ENCODE measurements at regions not wholly inside any gene's neighbourhood (a gene's known extent, or its start where the extent isn't known, plus 50 kb on each side); places are given as distances from the start of the nearest gene placed in this dataset.
"Not testable (repeated sequence)": the region's sequence is repeated elsewhere in the genome, so short reads cannot be mapped to it uniquely, and the experiment has no call there.

DNA sequence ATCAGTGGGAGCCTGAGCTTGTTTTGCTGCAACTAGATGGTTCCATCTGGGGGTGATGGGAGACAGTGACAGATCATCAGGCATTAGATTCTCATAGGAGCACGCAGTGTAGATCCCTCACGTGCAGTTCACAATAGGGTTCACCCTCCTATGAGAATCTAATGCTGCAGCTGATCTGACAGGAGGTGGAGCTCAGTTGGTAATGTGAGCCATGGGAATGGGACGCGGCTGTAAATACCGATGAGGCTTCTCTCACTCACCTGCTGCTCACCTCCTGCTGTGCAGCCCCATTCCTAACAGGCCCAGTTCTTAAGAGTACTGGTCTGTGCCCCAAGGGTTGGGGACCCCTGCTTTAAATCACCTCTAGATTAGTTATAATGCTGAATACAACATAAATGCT is 137.5 kb upstream of the PLEKHM1 start:
- Histone ChIP-seq H3K27me3 (ENCODE audit: insufficient read depth, low read length) (no peaks in the 10 kb centered on the region), H3K79me2 (ENCODE audit: control insufficient read depth, insufficient read depth, low read length, unreplicated experiment) (no peaks in the 10 kb centered on the region), H2AFZ (ENCODE audit: low read length, unreplicated experiment) (no peak overlapping the region), H3K36me3 (ENCODE audit: insufficient read depth, low read length) (no peaks in the 10 kb centered on the region), H3K4me1 (ENCODE audit: control insufficient read depth, insufficient read depth, low read length, unreplicated experiment) (no peaks in the 10 kb centered on the region), H3K4me3 (ENCODE audit: low read depth, low read length) (no peak overlapping the region), H3K27ac (ENCODE audit: low read depth, low read length) (no peak overlapping the region)

DNA sequence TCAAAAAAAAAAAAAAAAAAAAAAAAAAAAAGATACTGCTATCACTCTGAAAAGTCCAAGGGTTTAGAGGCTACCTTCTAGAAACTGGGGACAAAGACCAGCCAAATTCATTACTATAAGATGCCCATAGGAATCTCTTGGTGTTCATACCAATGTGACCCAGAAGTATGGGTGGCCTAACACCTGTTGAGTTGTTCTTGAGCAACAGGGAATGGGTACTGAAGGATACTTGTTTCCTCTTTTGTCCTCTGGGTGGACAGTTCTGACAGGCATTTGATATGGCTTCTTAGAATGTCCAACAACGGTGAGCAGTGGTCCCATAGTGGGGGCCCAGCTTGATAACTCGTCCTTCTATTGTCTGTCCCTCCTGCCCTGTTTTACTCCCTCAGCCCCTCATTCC is 141.4 kb upstream of the PLEKHM1 start:
- Histone ChIP-seq H3K4me1 (ENCODE audit: control insufficient read depth, insufficient read depth, low read length, unreplicated experiment) (no peaks in the 10 kb centered on the region), H3K4me3 (ENCODE audit: low read depth, low read length) (no peak overlapping the region), H3K79me2 (ENCODE audit: control insufficient read depth, insufficient read depth, low read length, unreplicated experiment) (no peaks in the 10 kb centered on the region), H3K27ac (ENCODE audit: low read depth, low read length) (no peak overlapping the region), H3K27me3 (ENCODE audit: insufficient read depth, low read length) (no peaks in the 10 kb centered on the region), H3K36me3 (ENCODE audit: insufficient read depth, low read length) (no peaks in the 10 kb centered on the region), H2AFZ (ENCODE audit: low read length, unreplicated experiment) (no peak overlapping the region)

DNA sequence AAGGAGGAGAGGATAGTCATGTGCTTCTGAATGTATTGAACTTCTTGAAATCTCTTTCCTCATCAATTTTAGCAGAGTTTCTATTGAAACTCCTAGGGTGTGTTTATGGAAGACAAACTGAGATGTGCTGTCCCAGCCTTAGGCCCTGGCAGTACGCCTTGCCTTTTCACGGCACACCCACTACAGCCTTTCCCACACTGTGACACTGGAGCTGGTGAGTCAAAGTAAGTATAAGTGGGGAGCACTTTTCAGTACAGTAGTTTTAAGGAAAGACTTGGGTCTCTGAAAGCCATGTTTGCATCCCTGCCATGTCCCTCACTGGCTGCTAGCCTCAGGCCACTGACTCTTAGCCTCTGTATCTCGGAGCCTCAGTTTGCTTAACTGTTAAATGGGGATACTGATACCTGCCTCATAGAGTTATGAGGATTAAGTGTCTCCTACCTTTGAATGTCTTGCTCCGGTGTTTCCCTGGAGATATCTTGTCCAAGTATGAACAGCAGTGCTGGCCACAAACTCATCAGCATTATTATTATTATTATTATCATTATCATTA is 144.7 kb upstream of the CRHR1 start:
- Histone ChIP-seq H3K27me3 (ENCODE audit: insufficient read depth, low read length) (peaks cover 14% of the 10 kb centered on the region), H2AFZ (ENCODE audit: low read length, unreplicated experiment) (no peak overlapping the region), H3K27ac (ENCODE audit: low read depth, low read length) (no peak overlapping the region), H3K79me2 (ENCODE audit: control insufficient read depth, insufficient read depth, low read length, unreplicated experiment) (no peaks in the 10 kb centered on the region), H3K4me3 (ENCODE audit: low read depth, low read length) (no peak overlapping the region), H3K4me1 (ENCODE audit: control insufficient read depth, insufficient read depth, low read length, unreplicated experiment) (no peaks in the 10 kb centered on the region), H3K36me3 (ENCODE audit: insufficient read depth, low read length) (no peaks in the 10 kb centered on the region)

DNA sequence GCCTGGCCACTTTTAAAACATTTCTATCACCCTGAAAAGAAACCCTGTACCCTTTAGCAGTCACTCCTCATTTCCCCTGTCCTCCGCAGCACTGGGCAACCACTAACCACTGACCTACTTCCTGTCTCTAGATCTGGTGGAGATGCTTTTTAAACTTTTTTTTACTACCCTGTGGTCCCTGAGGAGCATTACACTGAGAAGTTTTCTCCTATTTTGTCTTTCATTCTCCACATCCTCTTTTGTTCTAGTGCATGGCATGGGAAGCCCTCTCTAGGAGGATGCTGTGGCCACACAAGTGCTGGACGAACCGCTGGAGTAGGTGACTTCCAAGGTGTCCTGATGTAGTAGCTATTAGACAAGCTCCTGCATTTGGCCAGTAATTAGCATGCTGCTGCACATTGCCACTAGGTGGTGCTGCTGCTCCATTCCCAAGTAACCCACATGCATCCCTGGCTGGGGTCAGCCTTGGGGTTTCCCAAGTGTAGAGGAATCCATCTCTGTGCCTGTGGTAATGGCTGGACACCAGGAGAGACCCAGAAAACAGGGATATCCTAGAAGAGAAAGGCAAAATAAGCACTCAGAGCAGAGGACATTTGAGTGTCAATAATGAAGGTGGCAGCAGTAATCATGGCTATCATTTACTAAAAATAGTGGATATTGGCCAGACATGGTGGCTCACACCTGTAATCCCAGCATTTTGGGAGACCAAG is 143.8 kb upstream of the CRHR1 start:
- H3K79me2 ChIP-seq (ENCODE audit: control insufficient read depth, insufficient read depth, low read length, unreplicated experiment) = no peaks in the 10 kb centered on the region
- peaks cover 21% of the 10 kb centered on the region for H3K27me3 ChIP-seq (ENCODE audit: insufficient read depth, low read length)
- H3K36me3 ChIP-seq (ENCODE audit: insufficient read depth, low read length) = no peaks in the 10 kb centered on the region
- no peak overlapping the region for H2AFZ ChIP-seq (ENCODE audit: low read length, unreplicated experiment)
- H3K27ac ChIP-seq (ENCODE audit: low read depth, low read length) = no peak overlapping the region
- H3K4me3 ChIP-seq (ENCODE audit: low read depth, low read length) = no peak overlapping the region
- H3K4me1 ChIP-seq (ENCODE audit: control insufficient read depth, insufficient read depth, low read length, unreplicated experiment) = no peaks in the 10 kb centered on the region

DNA sequence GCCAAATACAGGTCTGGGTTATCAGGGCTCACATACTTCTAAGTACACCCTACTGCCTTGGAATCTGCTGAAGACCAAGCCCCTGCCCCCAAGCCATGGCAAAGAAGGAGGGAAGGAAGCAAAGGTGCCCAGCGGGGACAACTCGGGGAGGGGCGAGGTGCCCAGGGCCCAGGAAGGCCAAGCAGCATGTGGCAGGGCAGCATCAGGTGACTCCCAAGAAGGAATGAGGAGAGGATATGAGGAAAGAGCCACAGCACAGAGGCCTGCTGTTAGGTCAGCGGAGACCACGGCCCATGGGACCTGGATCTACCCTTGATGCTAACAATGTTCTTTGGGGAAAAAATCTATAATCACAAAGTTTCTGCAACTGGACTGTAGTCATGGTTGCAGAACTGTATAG is 142.6 kb upstream of the CRHR1 start:
- no peaks in the 10 kb centered on the region for H3K4me1 ChIP-seq (ENCODE audit: control insufficient read depth, insufficient read depth, low read length, unreplicated experiment)
- H3K4me3 ChIP-seq (ENCODE audit: low read depth, low read length) = no peak overlapping the region
- peaks cover 33% of the 10 kb centered on the region for H3K27me3 ChIP-seq (ENCODE audit: insufficient read depth, low read length)
- H3K79me2 ChIP-seq (ENCODE audit: control insufficient read depth, insufficient read depth, low read length, unreplicated experiment) = no peaks in the 10 kb centered on the region
- H2AFZ ChIP-seq (ENCODE audit: low read length, unreplicated experiment) = no peak overlapping the region
- H3K27ac ChIP-seq (ENCODE audit: low read depth, low read length) = no peak overlapping the region
- no peaks in the 10 kb centered on the region for H3K36me3 ChIP-seq (ENCODE audit: insufficient read depth, low read length)

DNA sequence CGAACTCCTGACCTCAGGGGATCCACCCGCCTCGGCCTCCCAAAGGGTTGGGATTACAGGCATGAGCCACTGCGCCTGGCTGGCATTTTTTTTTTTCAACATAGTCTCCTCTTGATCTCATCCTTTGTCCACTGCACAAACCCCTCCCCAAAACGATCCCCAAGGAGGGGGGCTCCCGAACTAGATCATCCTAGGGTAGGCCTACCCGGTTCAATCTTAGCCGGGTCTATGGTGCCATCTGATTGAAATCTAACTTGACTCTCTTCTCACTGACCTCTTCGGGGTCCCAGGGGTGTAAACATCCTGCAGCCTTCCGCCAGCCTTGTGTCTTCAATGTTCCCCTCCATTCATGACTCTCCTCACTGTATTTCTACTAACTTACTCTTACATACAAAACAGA is 140.5 kb upstream of the CRHR1 start:
- Histone ChIP-seq H3K79me2 (ENCODE audit: control insufficient read depth, insufficient read depth, low read length, unreplicated experiment) (no peaks in the 10 kb centered on the region), H3K4me1 (ENCODE audit: control insufficient read depth, insufficient read depth, low read length, unreplicated experiment) (no peaks in the 10 kb centered on the region), H3K27me3 (ENCODE audit: insufficient read depth, low read length) (peaks cover 54% of the 10 kb centered on the region), H3K36me3 (ENCODE audit: insufficient read depth, low read length) (no peaks in the 10 kb centered on the region), H3K4me3 (ENCODE audit: low read depth, low read length) (no peak overlapping the region), H3K27ac (ENCODE audit: low read depth, low read length) (no peak overlapping the region), H2AFZ (ENCODE audit: low read length, unreplicated experiment) (no peak overlapping the region)

DNA sequence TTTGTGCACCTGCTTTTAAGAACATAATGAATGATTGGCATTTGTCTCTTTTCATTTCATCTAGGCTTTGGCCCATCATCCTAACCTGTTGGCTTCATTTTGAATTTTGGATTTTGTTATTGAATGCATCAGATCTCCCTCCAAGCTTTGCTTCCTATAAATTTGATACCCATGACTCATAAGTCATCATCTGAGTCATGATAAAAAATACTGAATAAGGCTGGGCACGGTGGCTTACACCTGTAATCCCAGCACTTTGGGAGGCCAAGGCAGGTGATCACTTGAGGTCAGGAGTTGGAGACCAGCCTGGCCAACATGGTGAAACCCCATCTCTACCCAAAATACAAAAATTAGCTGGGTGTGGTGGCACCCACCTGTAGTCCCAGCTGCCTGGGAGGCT is 139.5 kb upstream of the CRHR1 start:
- H3K79me2 ChIP-seq (ENCODE audit: control insufficient read depth, insufficient read depth, low read length, unreplicated experiment); H2AFZ ChIP-seq (ENCODE audit: low read length, unreplicated experiment); H3K27ac ChIP-seq (ENCODE audit: low read depth, low read length); H3K4me3 ChIP-seq (ENCODE audit: low read depth, low read length); H3K4me1 ChIP-seq (ENCODE audit: control insufficient read depth, insufficient read depth, low read length, unreplicated experiment); H3K36me3 ChIP-seq (ENCODE audit: insufficient read depth, low read length): not testable (repeated sequence)
- H3K27me3 ChIP-seq (ENCODE audit: insufficient read depth, low read length) = peaks cover 64% of the 10 kb centered on the region

DNA sequence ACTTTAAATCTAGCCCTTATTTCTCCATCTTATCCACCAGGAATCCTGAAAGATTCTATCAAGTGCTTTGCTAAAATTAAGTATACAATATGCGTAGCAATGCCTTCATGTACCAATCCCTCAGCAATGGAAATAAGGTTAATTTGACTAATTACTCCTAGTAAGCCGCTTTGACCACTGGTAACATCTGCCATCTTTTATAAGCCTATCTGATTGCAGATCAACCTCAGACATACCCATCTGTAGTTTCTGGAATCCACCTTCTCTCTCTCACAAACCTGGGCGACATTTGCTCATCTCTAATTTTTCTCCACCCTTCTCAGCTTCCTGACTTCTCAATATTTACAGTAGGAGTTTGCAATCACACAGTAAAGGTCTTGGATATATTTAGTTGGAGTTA is 138.8 kb upstream of the CRHR1 start:
- H2AFZ ChIP-seq (ENCODE audit: low read length, unreplicated experiment) = no peak overlapping the region
- H3K27me3 ChIP-seq (ENCODE audit: insufficient read depth, low read length) = peaks cover 70% of the 10 kb centered on the region
- H3K4me3 ChIP-seq (ENCODE audit: low read depth, low read length) = no peak overlapping the region
- H3K79me2 ChIP-seq (ENCODE audit: control insufficient read depth, insufficient read depth, low read length, unreplicated experiment) = no peaks in the 10 kb centered on the region
- no peaks in the 10 kb centered on the region for H3K36me3 ChIP-seq (ENCODE audit: insufficient read depth, low read length)
- no peak overlapping the region for H3K27ac ChIP-seq (ENCODE audit: low read depth, low read length)
- H3K4me1 ChIP-seq (ENCODE audit: control insufficient read depth, insufficient read depth, low read length, unreplicated experiment) = no peaks in the 10 kb centered on the region

DNA sequence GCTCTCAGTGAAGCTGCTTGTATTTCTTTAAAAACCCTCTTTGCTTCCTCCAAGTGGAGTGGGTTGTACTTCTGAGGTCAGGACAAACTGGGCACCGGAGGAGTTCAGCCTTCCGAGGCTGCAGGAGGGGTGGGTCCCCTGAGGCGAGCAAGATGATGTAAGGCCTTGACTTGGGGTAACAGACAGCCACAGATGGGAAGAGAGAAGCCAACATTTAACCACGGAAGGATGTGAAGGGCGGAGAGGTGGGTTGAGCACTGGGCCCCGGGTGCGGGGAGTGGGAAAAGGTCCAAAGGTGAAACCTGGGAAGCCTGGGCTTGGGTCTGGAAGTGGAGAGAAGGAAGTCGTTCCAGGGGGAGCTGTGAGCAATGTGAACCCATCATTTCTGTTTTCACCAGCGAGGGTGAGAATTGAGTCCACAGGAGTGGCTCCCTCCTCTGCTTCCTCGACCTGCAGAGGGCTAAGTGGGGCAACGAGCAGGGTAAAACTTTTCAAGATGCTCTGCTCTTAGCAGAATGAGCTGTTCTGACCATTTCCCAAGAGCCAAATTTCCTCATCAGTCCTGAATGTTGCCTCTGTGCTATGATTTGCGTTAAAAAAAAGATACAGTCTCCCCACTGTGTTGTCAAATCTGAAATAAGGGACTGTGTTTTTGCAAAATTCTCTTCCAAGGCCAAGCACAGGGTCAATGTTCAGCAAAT is 137.7 kb upstream of the CRHR1 start:
- Histone ChIP-seq H2AFZ (ENCODE audit: low read length, unreplicated experiment) (no peak overlapping the region), H3K79me2 (ENCODE audit: control insufficient read depth, insufficient read depth, low read length, unreplicated experiment) (no peaks in the 10 kb centered on the region), H3K4me3 (ENCODE audit: low read depth, low read length) (no peak overlapping the region), H3K27me3 (ENCODE audit: insufficient read depth, low read length) (peaks cover 80% of the 10 kb centered on the region), H3K4me1 (ENCODE audit: control insufficient read depth, insufficient read depth, low read length, unreplicated experiment) (no peaks in the 10 kb centered on the region), H3K36me3 (ENCODE audit: insufficient read depth, low read length) (no peaks in the 10 kb centered on the region), H3K27ac (ENCODE audit: low read depth, low read length) (no peak overlapping the region)

DNA sequence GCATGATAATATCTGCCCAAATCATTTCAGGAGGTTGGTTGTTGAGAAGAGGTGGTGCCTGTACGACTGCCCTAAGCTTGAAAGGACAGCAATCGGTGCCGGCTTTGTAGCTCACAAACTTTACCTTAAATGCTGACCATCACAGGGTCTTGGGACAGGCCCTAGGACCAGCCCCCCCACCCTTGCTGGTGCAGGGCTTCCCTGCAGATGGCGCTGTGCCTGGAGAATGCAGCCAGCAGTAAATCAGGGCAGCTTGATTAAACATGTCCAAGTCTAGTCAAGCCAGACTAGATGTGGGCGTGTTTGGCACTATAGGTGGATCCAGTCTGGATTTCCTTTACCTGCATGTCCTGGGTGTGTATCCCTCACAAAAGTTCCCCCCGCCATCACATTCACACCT is 135.5 kb upstream of the CRHR1 start:
- peaks cover 87% of the 10 kb centered on the region for H3K27me3 ChIP-seq (ENCODE audit: insufficient read depth, low read length)

DNA sequence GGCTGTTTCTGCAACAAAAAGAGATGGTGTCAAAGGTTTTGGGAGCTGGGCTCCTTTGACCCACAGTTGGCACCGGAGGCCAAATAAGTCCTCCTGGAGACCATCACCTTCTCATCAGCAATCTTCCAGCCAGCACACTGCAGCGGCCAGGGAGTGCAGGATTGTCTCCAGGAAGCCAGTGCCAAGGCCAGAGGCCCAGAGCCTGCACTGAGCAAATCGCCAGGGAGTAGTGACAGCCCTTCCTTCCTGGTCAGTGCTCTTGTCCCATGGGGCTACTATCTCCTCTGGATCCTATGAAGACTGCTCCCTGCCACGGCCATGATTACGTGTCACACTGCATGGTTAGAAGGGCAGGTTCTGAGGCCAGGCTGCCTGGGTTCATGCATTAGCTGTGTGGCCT is 134.3 kb upstream of the CRHR1 start:
- no peak overlapping the region for H2AFZ ChIP-seq (ENCODE audit: low read length, unreplicated experiment)
- no peaks in the 10 kb centered on the region for H3K4me1 ChIP-seq (ENCODE audit: control insufficient read depth, insufficient read depth, low read length, unreplicated experiment)
- H3K4me3 ChIP-seq (ENCODE audit: low read depth, low read length) = no peak overlapping the region
- H3K36me3 ChIP-seq (ENCODE audit: insufficient read depth, low read length) = no peaks in the 10 kb centered on the region
- H3K27ac ChIP-seq (ENCODE audit: low read depth, low read length) = no peak overlapping the region
- H3K79me2 ChIP-seq (ENCODE audit: control insufficient read depth, insufficient read depth, low read length, unreplicated experiment) = no peaks in the 10 kb centered on the region
- peaks cover 95% of the 10 kb centered on the region for H3K27me3 ChIP-seq (ENCODE audit: insufficient read depth, low read length)

More for the DNA sequence above, 135.5 kb upstream of the CRHR1 start:
- Histone ChIP-seq H3K4me1 (ENCODE audit: control insufficient read depth, insufficient read depth, low read length, unreplicated experiment) (no peaks in the 10 kb centered on the region), H3K36me3 (ENCODE audit: insufficient read depth, low read length) (no peaks in the 10 kb centered on the region), H3K79me2 (ENCODE audit: control insufficient read depth, insufficient read depth, low read length, unreplicated experiment) (no peaks in the 10 kb centered on the region), H3K4me3 (ENCODE audit: low read depth, low read length) (no peak overlapping the region), H2AFZ (ENCODE audit: low read length, unreplicated experiment) (no peak overlapping the region), H3K27ac (ENCODE audit: low read depth, low read length) (no peak overlapping the region)

Measured in ACC112 (cell line).